Ammon's horn (tissue), 1 donor: ENCODE measurements at regions not wholly inside any gene's neighbourhood (a gene's known extent, or its start where the extent isn't known, plus 50 kb on each side); places are given as distances from the start of the nearest gene placed in this dataset.
"Not testable (repeated sequence)": the region's sequence is repeated elsewhere in the genome, so short reads cannot be mapped to it uniquely, and the experiment has no call there.

ENCODE experiments used
- DNase-seq: peaks from one replicate; pipeline ENCODE4 v3.0.0-alpha.2; 2016; ENCODE audit warnings: low spot score

GRCh38 chr5:101035425-101035824, 132.3 kb upstream of the ST8SIA4 start:
- DNase-seq = no peak

GRCh38 chr5:101024299-101024698, 121.2 kb upstream of the ST8SIA4 start:
- no peak for DNase-seq

GRCh38 chr5:101018299-101018698, 115.2 kb upstream of the ST8SIA4 start:
- DNase-seq = no peak

GRCh38 chr5:101012880-101013279, 109.8 kb upstream of the ST8SIA4 start:
- no peak for DNase-seq

GRCh38 chr5:101009758-101010519, 106.9 kb upstream of the ST8SIA4 start:
- no peak for DNase-seq

- no peak for DNase-seq
These were observed 89.3 kb upstream of the ST8SIA4 start for GRCh38 chr5:100992354-100992753.

GRCh38 chr5:100983601-100984000, 80.5 kb upstream of the ST8SIA4 start:
- not testable (repeated sequence) for DNase-seq

- no peak for DNase-seq
These were observed 71.0 kb upstream of the ST8SIA4 start for GRCh38 chr5:100974082-100974481.

- no peak for DNase-seq
These were observed 67.7 kb upstream of the ST8SIA4 start for GRCh38 chr5:100970646-100971255.

- no peak for DNase-seq
These were observed 62.2 kb upstream of the ST8SIA4 start for GRCh38 chr5:100965291-100965690.
